ENCODE measurements at regions not wholly inside any gene's neighbourhood (a gene's known extent, or its start where the extent isn't known, plus 50 kb on each side); places are given as distances from the start of the nearest gene placed in this dataset.

- TF ChIP-seq CTCF (IDR thresholded peaks at IDR 0.05) (no peak), PRDM15 (CRISPR knock-in tag; IDR thresholded peaks at IDR 0.05) (no peak), ZBTB21 (CRISPR knock-in tag; IDR thresholded peaks at IDR 0.05; ENCODE audit: borderline replicate concordance) (no peak)
These were observed 97.0 kb upstream of the MON1B start for GRCh38 chr16:77093999-77094398.

Data from WTC11 (cell line).